Mesenchymal stem cell (in vitro differentiated cells and primary cell): ENCODE measurements at regions not wholly inside any gene's neighbourhood (a gene's known extent, or its start where the extent isn't known, plus 50 kb on each side); places are given as distances from the start of the nearest gene placed in this dataset.
"Not testable (repeated sequence)": the region's sequence is repeated elsewhere in the genome, so short reads cannot be mapped to it uniquely, and the experiment has no call there.

Experiments
- DNase-seq: peaks from one replicate; pipeline ENCODE4 v3.0.0-alpha.2; 2013
- H2AFZ ChIP-seq: one replicate; pipeline ENCODE4 v1.6.1; 2013; ENCODE audit warnings: low read depth, mild to moderate bottlenecking, control low read depth, inconsistent platforms, low read length, moderate library complexity
- H2AK5ac ChIP-seq: 2 replicates; pipeline ENCODE4 v1.6.1; 2013; ENCODE audit warnings: low read length, moderate library complexity, mild to moderate bottlenecking, inconsistent platforms; ENCODE audit not compliant: severe bottlenecking
- H2BK120ac ChIP-seq: one replicate; pipeline ENCODE4 v1.6.1; 2013; ENCODE audit warnings: low read depth, mild to moderate bottlenecking, inconsistent platforms, low read length, moderate library complexity
- H2BK12ac ChIP-seq, 2 experiments: one replicate each; pipeline ENCODE4 v1.6.1; 2013; ENCODE audit warnings: inconsistent platforms in 2 of 2, low read length in 2 of 2, mild to moderate bottlenecking in 2 of 2, moderate library complexity in 2 of 2, control low read depth in 1 of 2
- H2BK15ac ChIP-seq: one replicate; pipeline ENCODE4 v1.6.1; 2013; ENCODE audit warnings: mild to moderate bottlenecking, low read depth, inconsistent platforms; ENCODE audit not compliant: poor library complexity, severe bottlenecking
- H2BK5ac ChIP-seq: 2 replicates; pipeline ENCODE4 v1.6.1; 2013; ENCODE audit warnings: low read depth, mild to moderate bottlenecking, low read length, control low read depth, inconsistent platforms; ENCODE audit not compliant: poor library complexity, severe bottlenecking
- H3K14ac ChIP-seq, 2 experiments: one replicate each; pipeline ENCODE4 v1.6.1; 2013; ENCODE audit warnings: inconsistent platforms in 2 of 2, low read length in 2 of 2, control low read depth in 1 of 2, mild to moderate bottlenecking in 1 of 2, moderate library complexity in 1 of 2
- H3K18ac ChIP-seq, 2 experiments: one replicate each; pipeline ENCODE4 v1.6.1; 2013; ENCODE audit warnings: inconsistent platforms in 2 of 2, low read length in 2 of 2, control low read depth in 1 of 2, low read depth in 1 of 2, mild to moderate bottlenecking in 1 of 2
- H3K23ac ChIP-seq, 2 experiments: one replicate each; pipeline ENCODE4 v1.6.1; 2013; ENCODE audit warnings: inconsistent platforms in 2 of 2, low read length in 2 of 2, mild to moderate bottlenecking in 2 of 2, moderate library complexity in 2 of 2, control low read depth in 1 of 2
- H3K27ac ChIP-seq: 2 replicates; pipeline ENCODE4 v1.5.1; 2013; ENCODE audit warnings: mild to moderate bottlenecking, moderate library complexity, low read length, control low read depth, inconsistent platforms; ENCODE audit not compliant: poor library complexity, severe bottlenecking
- H3K27me3 ChIP-seq, 2 experiments: 2 replicates each; pipeline versions ENCODE4 v1.6.1 to v1.7.0; 2013; ENCODE audit warnings: low read length in 2 of 2, mild to moderate bottlenecking in 2 of 2, moderate library complexity in 2 of 2, control low read depth in 1 of 2, inconsistent platforms in 1 of 2; ENCODE audit not compliant: control insufficient read depth in 1 of 2, insufficient read depth in 1 of 2
- H3K36me3 ChIP-seq, 2 experiments: 2 replicates each; pipeline versions ENCODE4 v1.6.1 to v1.7.0; 2013; ENCODE audit warnings: low read length in 2 of 2, control low read depth in 1 of 2, inconsistent platforms in 1 of 2, low read depth in 1 of 2, mild to moderate bottlenecking in 1 of 2; ENCODE audit not compliant: insufficient read depth in 2 of 2, control insufficient read depth in 1 of 2
- H3K4ac ChIP-seq, 2 experiments: one replicate each; pipeline ENCODE4 v1.6.1; 2013; ENCODE audit warnings: inconsistent platforms in 2 of 2, low read length in 2 of 2, mild to moderate bottlenecking in 2 of 2, moderate library complexity in 2 of 2, control low read depth in 1 of 2, low read depth in 1 of 2
- H3K4me1 ChIP-seq: 2 replicates; pipeline ENCODE4 v1.6.1; 2013; ENCODE audit warnings: low read depth, low read length, control low read depth; ENCODE audit not compliant: control insufficient read depth, insufficient read depth
- H3K4me2 ChIP-seq: 2 replicates; pipeline ENCODE4 v1.6.1; 2013; ENCODE audit warnings: low read length, mild to moderate bottlenecking, inconsistent platforms; ENCODE audit not compliant: poor library complexity, severe bottlenecking
- H3K4me3 ChIP-seq, 2 experiments: 2 replicates each; pipeline versions ENCODE4 v1.5.1 to v1.7.0; 2013; ENCODE audit warnings: low read length in 2 of 2, mild to moderate bottlenecking in 2 of 2, control low read depth in 1 of 2, low read depth in 1 of 2; ENCODE audit not compliant: insufficient read depth in 1 of 2
- H3K79me1 ChIP-seq: replicated peaks from 2 replicates; pipeline ENCODE4 v1.6.1; 2013; ENCODE audit warnings: mild to moderate bottlenecking, control low read depth, low read length, inconsistent platforms; ENCODE audit not compliant: poor library complexity, severe bottlenecking
- H3K9ac ChIP-seq: 2 replicates; pipeline ENCODE4 v1.7.0; 2013; ENCODE audit warnings: mild to moderate bottlenecking, low read length, moderate library complexity
- H3K9me3 ChIP-seq: 2 replicates; pipeline ENCODE4 v1.7.0; 2013; ENCODE audit warnings: mild to moderate bottlenecking, low read length; ENCODE audit not compliant: control insufficient read depth
- H4K8ac ChIP-seq: one replicate; pipeline ENCODE4 v1.6.1; 2013; ENCODE audit warnings: inconsistent platforms, mild to moderate bottlenecking, low read length, moderate library complexity
- H4K91ac ChIP-seq: one replicate; pipeline ENCODE4 v1.6.1; 2013; ENCODE audit warnings: mild to moderate bottlenecking, low read length, inconsistent platforms
- WGBS: methylation state at CpG from one replicate; pipeline ENCODE4 v1.1.7; 2013; ENCODE audit warnings: mixed read lengths; 5-methylcytosine and 5-hydroxymethylcytosine counted together

DNA sequence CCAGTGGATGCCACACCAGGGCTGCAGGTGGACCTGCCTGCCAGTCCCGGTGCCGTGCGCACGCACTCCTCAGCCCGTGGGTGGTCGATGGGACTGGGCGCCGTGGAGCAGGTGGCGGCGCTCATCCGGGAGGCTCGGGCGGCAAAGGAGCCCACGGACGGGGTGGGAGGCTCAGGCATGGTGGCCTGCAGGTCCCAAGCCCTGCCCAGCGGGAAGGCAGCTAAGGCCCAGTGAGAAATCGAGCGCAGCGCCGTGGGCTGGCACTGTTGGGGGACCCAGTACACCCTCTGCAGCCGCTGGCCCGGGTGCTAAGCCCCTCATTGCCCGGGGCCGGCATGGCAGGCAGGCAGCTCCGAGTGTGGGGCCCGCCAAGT, 1171.8 kb upstream of the B3GALT2 start:
- H2BK120ac ChIP-seq, result no peak overlapping the region
- 94% methylated on average over 26 of the region's 26 CpGs for WGBS

DNA sequence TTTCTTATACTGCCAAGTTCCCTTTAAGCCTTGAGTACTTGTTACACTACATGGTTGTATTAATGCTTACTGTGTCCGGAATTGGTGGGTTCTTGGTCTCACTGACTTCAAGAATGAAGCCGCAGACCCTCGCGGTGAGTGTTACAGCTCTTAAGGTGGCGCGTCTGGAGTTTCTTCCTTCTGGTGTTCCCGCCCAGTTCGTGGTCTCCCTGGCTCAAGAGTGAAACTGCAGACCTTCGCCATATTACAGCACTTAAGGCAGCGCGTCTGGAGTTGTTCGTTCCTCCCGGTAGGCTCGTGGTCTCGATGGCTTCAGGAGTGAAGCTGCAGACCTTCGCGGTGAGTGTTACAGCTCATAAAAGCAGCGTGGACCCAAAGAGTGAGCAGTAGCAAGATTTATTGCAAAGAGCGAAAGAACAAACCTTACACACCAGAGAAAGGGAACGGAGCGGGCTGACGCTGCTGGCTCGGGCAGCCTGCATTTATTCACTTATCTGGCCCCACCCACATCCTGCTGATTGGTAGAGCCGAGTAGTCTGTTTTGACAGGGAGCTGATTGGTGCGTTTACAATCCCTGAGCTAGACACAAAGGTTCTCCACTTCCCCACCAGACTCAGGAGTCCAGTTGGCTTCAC, 1171.3 kb upstream of the B3GALT2 start:
- not testable (repeated sequence) for H3K4me2 ChIP-seq, H3K36me3 ChIP-seq, H3K4me1 ChIP-seq, H2BK120ac ChIP-seq, H3K79me1 ChIP-seq, H3K9me3 ChIP-seq, H2AK5ac ChIP-seq, H3K27ac ChIP-seq, H4K8ac ChIP-seq, DNase-seq, H2BK12ac ChIP-seq, H3K18ac ChIP-seq, H3K4me3 ChIP-seq, H2BK5ac ChIP-seq, H2BK15ac ChIP-seq, H3K14ac ChIP-seq, H3K4ac ChIP-seq, H3K9ac ChIP-seq, H2AFZ ChIP-seq, H3K27me3 ChIP-seq, H3K23ac ChIP-seq, H4K91ac ChIP-seq
- 90% methylated on average over 25 of the region's 25 CpGs for WGBS

More for the DNA sequence above, 1171.8 kb upstream of the B3GALT2 start:
- H3K23ac ChIP-seq, result no peak overlapping the region
- no peak overlapping the region for H4K8ac ChIP-seq
- H3K79me1 ChIP-seq, result no peaks in the 10 kb centered on the region
- no peaks in the 10 kb centered on the region for H3K27me3 ChIP-seq
- no peak overlapping the region for H3K14ac ChIP-seq
- H3K18ac ChIP-seq, result no peak overlapping the region
- H2AK5ac ChIP-seq, result no peak overlapping the region
- no peak overlapping the region for H3K4me2 ChIP-seq
- H2BK5ac ChIP-seq, result no peak overlapping the region
- no peak overlapping the region for H3K4me3 ChIP-seq
- H3K36me3 ChIP-seq, result no peaks in the 10 kb centered on the region
- H3K27ac ChIP-seq, result no peak overlapping the region
- no peak overlapping the region for H3K4ac ChIP-seq
- H3K9ac ChIP-seq, result no peak overlapping the region
- H3K9me3 ChIP-seq, result peaks cover 3% of the 10 kb centered on the region
- no peaks in the 10 kb centered on the region for H3K4me1 ChIP-seq
- H2BK12ac ChIP-seq, result no peak overlapping the region
- no peak for DNase-seq
- H2BK15ac ChIP-seq, result no peak overlapping the region
- no peak overlapping the region for H4K91ac ChIP-seq
- no peak overlapping the region for H2AFZ ChIP-seq

DNA sequence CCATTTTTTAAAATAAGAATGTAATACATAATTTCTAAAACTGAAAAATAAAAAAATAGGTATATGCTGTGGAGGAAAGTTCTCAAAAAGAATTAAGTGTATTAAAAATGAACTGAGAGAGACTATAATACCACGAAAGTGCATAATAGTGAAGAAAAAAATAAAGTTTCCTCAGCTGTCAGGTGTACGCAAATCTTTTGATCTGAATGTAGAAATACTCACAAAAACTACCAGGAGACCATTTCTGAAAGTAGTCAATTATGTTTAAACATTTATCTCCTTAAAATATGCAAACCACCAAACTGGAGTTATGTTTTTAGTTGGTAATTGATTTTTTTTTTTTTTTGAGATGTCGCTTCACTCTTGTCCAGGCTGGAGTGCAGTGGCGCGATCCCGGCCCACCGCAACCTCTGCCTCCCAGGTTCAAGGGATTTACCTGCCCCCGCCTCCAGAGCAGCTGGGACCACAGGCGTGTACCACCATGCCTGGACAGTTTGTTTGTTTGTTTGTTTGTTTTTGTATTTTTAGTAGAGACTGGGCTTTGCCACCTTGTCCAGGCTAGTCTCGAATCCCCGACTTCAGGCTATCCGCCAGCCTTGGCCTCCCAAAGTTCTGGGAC, 1169.2 kb upstream of the B3GALT2 start:
- Histone ChIP-seq H3K4me3 (no peak overlapping the region), H3K4me2 (no peak overlapping the region), H4K91ac (no peak overlapping the region), H3K4me1 (no peaks in the 10 kb centered on the region), H3K23ac (no peak overlapping the region), H3K27ac (no peak overlapping the region), H3K79me1 (no peaks in the 10 kb centered on the region), H2BK15ac (no peak overlapping the region), H2AK5ac (no peak overlapping the region), H4K8ac (no peak overlapping the region), H2BK120ac (no peak overlapping the region), H2AFZ (no peak overlapping the region), H3K9me3 (peaks cover 3% of the 10 kb centered on the region), H2BK12ac (no peak overlapping the region), H3K36me3 (no peaks in the 10 kb centered on the region), H3K9ac (no peak overlapping the region), H3K4ac (no peak overlapping the region), H3K27me3 (no peaks in the 10 kb centered on the region), H2BK5ac (no peak overlapping the region), H3K14ac (no peak overlapping the region), H3K18ac (no peak overlapping the region)
- WGBS, result 84% methylated on average over 10 of the region's 12 CpGs
- DNase-seq, result no peak

- WGBS, result 88% methylated on average over 3 of the region's 3 CpGs
- H3K4me2 ChIP-seq, result no peak overlapping the region
- no peak overlapping the region for H3K9ac ChIP-seq
- no peaks in the 10 kb centered on the region for H3K79me1 ChIP-seq
- no peak overlapping the region for H2BK12ac ChIP-seq
- H2BK5ac ChIP-seq, result no peak overlapping the region
- peaks cover 3% of the 10 kb centered on the region for H3K9me3 ChIP-seq
- no peaks in the 10 kb centered on the region for H3K4me1 ChIP-seq
- DNase-seq, result no peak
- no peaks in the 10 kb centered on the region for H3K36me3 ChIP-seq
- H3K27ac ChIP-seq, result no peak overlapping the region
- no peak overlapping the region for H2AFZ ChIP-seq
- H3K14ac ChIP-seq, result no peak overlapping the region
- H2AK5ac ChIP-seq, result no peak overlapping the region
- no peak overlapping the region for H3K4me3 ChIP-seq
- no peak overlapping the region for H2BK15ac ChIP-seq
- H2BK120ac ChIP-seq, result no peak overlapping the region
- H3K27me3 ChIP-seq, result no peaks in the 10 kb centered on the region
- H4K8ac ChIP-seq, result no peak overlapping the region
- H3K18ac ChIP-seq, result no peak overlapping the region
- no peak overlapping the region for H4K91ac ChIP-seq
- no peak overlapping the region for H3K23ac ChIP-seq
- H3K4ac ChIP-seq, result no peak overlapping the region
Measured at GRCh38 chr1:194353121-194353520, 1166.7 kb upstream of the B3GALT2 start.
